IgD-negative memory B cell (primary cell): ENCODE measurements at regions not wholly inside any gene's neighbourhood (a gene's known extent, or its start where the extent isn't known, plus 50 kb on each side); places are given as distances from the start of the nearest gene placed in this dataset.

ENCODE experiments used
- H3K27ac Mint-ChIP-seq, 3 donors: one replicate each; pipeline ENCODE4 v1.8.0; 2020 to 2022; ENCODE audit warnings: mild to moderate bottlenecking in 3 of 3, mixed read lengths in 3 of 3, moderate library complexity in 1 of 3
- H3K27me3 Mint-ChIP-seq: one replicate; pipeline ENCODE4 v1.8.0; 2021; ENCODE audit warnings: mixed read lengths
- H3K36me3 Mint-ChIP-seq: one replicate; pipeline ENCODE4 v1.8.0; 2020; ENCODE audit warnings: mild to moderate bottlenecking, mixed read lengths
- H3K4me1 Mint-ChIP-seq, 3 donors: one replicate each; pipeline ENCODE4 v1.8.0; 2020 to 2022; ENCODE audit warnings: mixed read lengths in 3 of 3, mild to moderate bottlenecking in 1 of 3
- H3K4me3 Mint-ChIP-seq, 4 donors: one replicate each; pipeline ENCODE4 v1.8.0; 2020 to 2022; ENCODE audit warnings: mild to moderate bottlenecking in 4 of 4, mixed read lengths in 4 of 4, moderate library complexity in 3 of 4
- H3K9me3 Mint-ChIP-seq, 3 donors: one replicate each; pipeline ENCODE4 v1.8.0; 2020 to 2021; ENCODE audit warnings: mixed read lengths in 3 of 3, mild to moderate bottlenecking in 1 of 3

DNA sequence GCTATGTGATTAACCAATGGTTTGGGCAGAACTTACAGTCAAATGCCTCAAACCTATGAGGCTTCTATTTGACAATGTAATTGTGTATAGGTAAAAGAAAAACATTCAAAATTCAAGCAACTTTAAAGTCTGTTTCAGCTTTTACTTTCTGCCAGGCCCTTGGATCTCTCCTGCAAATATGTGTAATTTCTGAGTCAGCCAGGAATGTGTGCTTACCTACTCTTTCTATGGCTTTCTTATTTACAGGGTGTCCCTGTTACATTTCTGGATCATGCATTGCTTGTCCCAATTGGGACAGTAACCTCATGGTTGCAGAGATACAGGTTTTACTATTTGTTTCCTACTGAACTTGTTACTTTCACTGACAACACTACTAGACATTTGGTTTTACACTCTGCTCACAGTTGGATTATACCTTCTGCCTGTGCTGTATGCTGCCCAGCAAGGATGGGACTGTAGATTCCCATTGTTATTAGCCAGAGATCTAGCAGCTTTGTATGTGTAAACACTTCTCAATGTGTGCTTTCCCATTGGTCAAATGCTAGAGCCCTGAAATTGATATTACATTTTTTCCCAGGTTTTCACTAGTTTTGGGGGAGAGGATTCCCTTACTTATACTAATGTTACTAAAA, 355.3 kb downstream of the ARL4A start:
- H3K27me3 Mint-ChIP-seq = peaks cover 8% of the 10 kb centered on the region
- H3K4me1 Mint-ChIP-seq = peaks cover 0 to 3% (median 3%) of the 10 kb centered on the region in 3 donors
- H3K4me3 Mint-ChIP-seq = no peak overlapping the region
- no peaks in the 10 kb centered on the region for H3K9me3 Mint-ChIP-seq
- H3K36me3 Mint-ChIP-seq = peaks cover 2% of the 10 kb centered on the region
- H3K27ac Mint-ChIP-seq = no peak overlapping the region

DNA sequence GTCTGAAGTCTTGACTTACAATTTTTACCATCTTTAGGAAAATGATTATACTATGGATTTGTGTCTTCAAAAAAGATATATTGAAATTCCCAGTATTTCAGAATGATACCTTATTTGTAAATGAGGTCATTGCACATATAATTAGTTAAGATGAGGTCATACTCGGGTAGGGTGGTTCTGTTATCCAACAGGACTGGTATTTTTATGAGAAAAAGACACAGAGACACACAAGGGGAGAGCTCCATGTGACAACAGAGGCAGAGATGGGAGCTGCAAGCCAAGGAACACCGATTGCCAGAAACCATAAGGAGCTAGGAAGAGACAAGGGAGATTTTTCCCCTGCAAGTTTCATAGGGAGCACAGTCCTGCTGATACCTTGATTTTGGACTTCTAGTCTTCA, 356.9 kb downstream of the ARL4A start:
- no peaks in the 10 kb centered on the region for H3K9me3 Mint-ChIP-seq
- peaks cover 2% of the 10 kb centered on the region for H3K36me3 Mint-ChIP-seq
- no peak overlapping the region for H3K4me3 Mint-ChIP-seq
- peaks cover 6% of the 10 kb centered on the region for H3K27me3 Mint-ChIP-seq
- H3K4me1 Mint-ChIP-seq = peaks cover 0 to 3% (median 3%) of the 10 kb centered on the region in 3 donors
- no peak overlapping the region for H3K27ac Mint-ChIP-seq

DNA sequence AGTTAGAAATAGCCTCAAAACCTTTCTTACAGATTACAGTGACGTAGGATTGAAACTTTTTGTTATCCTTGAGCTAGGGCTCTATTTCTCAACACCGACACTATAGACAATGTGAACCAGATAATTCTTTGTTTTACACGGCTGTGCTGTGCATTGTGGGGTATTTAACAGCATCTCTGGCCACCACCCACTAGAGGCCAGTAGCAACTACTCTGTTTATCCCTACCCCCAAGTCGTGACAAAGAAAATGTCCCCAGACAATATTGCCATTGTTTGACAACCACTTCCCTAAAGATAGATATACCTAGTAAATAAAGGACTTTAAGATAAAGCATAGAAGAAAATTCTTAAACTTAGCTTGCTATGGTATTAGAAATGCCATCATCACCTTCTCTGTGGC, 359.6 kb downstream of the ARL4A start:
- H3K27ac Mint-ChIP-seq = no peak overlapping the region
- H3K9me3 Mint-ChIP-seq = no peaks in the 10 kb centered on the region
- peaks cover 2% of the 10 kb centered on the region for H3K36me3 Mint-ChIP-seq
- H3K27me3 Mint-ChIP-seq = peaks cover 6% of the 10 kb centered on the region
- no peak overlapping the region for H3K4me3 Mint-ChIP-seq
- peaks cover 0 to 5% (median 3%) of the 10 kb centered on the region in 3 donors for H3K4me1 Mint-ChIP-seq

DNA sequence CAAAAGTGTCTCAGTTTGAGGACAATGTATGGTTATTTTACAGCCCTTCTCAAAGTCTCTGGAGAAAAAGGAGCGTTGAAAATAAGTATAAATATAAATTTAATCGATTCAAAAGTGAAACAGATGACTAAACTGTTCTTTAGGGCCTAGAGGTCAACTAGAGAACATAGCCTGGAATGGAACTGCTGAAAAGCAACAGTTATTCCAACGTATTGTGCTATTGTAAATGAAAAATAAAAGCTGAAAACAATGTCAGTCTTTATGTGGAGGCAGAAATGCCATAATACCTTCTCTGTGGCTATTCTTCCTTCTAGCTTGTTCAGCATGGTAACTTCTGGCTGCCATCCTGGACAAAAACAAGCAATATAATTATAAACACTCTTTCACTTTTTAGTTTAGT, 362.5 kb downstream of the ARL4A start:
- H3K4me1 Mint-ChIP-seq = peaks cover 0 to 5% (median 3%) of the 10 kb centered on the region in 3 donors
- H3K27ac Mint-ChIP-seq = no peak overlapping the region
- H3K36me3 Mint-ChIP-seq = peaks cover 4% of the 10 kb centered on the region
- H3K9me3 Mint-ChIP-seq = no peaks in the 10 kb centered on the region
- H3K4me3 Mint-ChIP-seq = no peak overlapping the region
- no peaks in the 10 kb centered on the region for H3K27me3 Mint-ChIP-seq

DNA sequence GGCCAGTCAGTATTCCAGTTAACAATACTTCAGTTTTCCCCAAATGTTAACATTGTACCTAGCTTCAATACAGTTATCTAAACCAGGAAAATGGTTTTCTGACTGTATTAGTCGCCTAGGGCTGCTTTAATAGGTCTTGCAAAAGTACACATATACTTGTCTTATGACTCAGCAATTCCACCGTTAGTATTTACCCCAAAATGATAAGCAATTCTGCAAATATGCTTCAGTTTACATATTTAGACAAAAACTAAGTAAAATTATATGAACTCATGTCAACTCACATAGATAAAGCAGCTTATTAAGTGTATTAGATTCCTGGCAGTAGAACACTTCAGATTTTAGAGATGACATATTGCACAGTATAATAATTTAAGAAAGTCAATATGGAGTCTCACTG, 363.3 kb downstream of the ARL4A start:
- H3K27ac Mint-ChIP-seq = no peak overlapping the region
- no peaks in the 10 kb centered on the region for H3K27me3 Mint-ChIP-seq
- no peak overlapping the region for H3K4me3 Mint-ChIP-seq
- H3K4me1 Mint-ChIP-seq = peaks cover 3 to 11% (median 7%) of the 10 kb centered on the region in 3 donors
- H3K36me3 Mint-ChIP-seq = peaks cover 4% of the 10 kb centered on the region
- H3K9me3 Mint-ChIP-seq = no peaks in the 10 kb centered on the region

DNA sequence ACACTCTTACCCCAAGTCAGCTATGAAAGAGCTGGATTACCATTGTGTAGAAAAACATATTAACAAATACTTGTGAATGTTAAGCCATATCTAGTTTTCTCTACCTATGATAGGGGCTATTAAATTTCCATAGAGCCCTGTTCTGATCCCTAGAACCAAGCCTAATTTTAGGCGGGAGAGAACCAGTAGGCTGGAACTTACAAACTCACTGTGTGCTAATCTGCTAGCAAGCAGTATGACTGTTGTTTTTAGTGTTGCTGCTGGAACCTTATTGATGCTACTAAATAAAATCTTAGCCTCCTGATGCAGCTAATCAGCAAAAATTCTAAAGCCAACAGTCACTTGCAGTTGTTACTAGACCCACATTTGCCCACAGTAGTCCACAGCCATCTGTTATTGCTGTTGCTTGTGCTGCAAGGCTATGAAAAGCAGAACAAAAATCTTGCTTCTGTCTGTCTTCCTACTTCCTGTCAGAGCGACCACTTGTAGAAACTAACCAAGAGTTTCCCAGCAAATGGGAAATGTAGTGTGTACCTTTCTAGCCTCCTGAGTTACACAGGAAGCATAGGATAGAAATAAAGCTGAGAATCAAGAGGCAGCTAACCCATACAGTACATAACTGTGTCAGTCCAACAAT, 368.4 kb downstream of the ARL4A start:
- Mint-ChIP-seq H3K4me1 (peaks cover 26 to 36% (median 31%) of the 10 kb centered on the region in 3 donors), H3K9me3 (peaks cover 2 to 5% (median 2%) of the 10 kb centered on the region in 3 donors), H3K36me3 (peaks cover 2% of the 10 kb centered on the region), H3K4me3 (peak overlapping the region in 3 of 4 donors; percentile 32 to 84 (median 33)), H3K27ac (peak overlapping the region; percentile 5 to 84 (median 69)), H3K27me3 (no peaks in the 10 kb centered on the region)

DNA sequence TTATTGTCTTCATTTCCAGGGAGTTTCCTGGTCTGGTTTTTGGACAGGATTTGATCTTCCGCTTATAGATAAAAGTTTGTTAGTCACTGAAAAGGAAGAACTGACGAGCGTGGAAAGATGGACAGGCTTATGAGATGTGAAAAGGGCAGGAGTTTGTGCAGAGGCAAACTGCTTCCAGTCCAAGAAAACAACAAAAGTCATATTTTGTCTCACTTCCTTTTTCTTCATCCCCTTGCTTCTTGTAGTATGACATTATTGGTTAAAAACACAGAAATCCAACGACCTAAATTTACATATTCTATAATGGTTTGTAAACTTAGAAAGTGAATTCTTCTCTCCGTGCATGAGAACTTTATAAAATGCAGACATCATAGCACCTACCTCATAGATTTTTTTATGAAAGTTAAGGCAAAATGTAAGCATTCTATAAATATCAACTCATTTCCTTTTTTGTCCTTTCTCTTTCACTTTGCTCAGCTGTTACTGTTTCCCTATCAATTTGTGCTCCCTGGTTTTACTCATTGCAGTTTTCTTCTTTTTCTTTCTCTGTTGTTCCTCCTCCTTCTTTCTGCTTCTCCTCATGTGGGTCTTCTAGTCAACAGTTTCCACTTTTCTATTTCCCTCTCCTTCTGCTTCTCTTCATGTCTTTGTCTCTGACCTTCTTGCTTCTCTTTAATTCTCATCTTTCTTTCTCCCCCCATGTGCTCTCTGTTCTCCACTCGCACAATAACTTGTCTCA, 370.2 kb downstream of the ARL4A start:
- peaks cover 26 to 36% (median 31%) of the 10 kb centered on the region in 3 donors for H3K4me1 Mint-ChIP-seq
- peaks cover 2 to 5% (median 2%) of the 10 kb centered on the region in 3 donors for H3K9me3 Mint-ChIP-seq
- peak overlapping the region; percentile 74 to 98 (median 88) for H3K4me3 Mint-ChIP-seq
- peaks cover 2% of the 10 kb centered on the region for H3K36me3 Mint-ChIP-seq
- H3K27ac Mint-ChIP-seq = peak overlapping the region; percentile 37 to 97 (median 84)
- H3K27me3 Mint-ChIP-seq = no peaks in the 10 kb centered on the region

DNA sequence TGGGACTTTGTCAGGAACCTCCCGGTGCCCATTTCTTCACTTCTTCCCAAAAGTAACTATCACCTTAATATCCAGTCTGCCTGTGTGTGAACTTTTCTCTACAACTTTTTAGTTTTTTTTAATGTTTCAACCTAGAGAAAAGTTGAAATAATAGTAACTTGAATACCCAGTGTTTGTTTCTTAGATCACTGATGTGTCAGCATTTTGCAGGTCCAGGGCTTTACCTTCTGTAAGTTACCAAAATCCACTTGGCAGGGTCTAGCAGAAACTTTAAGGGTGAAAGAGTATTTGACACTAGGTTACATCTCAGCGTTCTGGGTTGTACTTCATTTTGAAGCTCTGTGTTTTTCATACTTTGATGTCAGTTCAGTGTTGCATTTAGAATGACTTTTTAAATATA, 372.7 kb downstream of the ARL4A start:
- Mint-ChIP-seq H3K36me3 (no peaks in the 10 kb centered on the region), H3K27ac (no peak overlapping the region), H3K4me1 (peaks cover 26 to 35% (median 31%) of the 10 kb centered on the region in 3 donors), H3K4me3 (no peak overlapping the region), H3K9me3 (peaks cover 2 to 5% (median 2%) of the 10 kb centered on the region in 3 donors), H3K27me3 (no peaks in the 10 kb centered on the region)

DNA sequence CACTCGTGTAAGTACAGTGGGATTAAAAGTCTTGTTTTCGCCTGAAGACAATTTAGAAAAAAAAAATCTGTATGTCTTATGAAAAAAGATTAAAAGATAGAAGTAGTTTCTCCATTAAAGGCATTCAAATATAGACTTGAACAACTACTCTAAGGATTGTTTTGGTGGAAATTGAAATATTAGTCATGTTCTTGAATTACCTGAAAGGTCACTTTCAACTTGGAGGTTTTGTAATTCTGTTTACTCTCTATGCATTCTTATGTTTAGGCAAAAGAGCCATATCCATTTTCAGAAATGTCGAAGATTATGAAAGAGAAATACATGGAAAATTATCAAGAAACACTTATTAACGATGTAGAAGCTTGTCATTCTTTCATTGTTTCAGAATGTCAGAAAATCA, 373.7 kb downstream of the ARL4A start:
- Mint-ChIP-seq H3K27ac (no peak overlapping the region), H3K9me3 (peaks cover 2 to 5% (median 2%) of the 10 kb centered on the region in 3 donors), H3K27me3 (peaks cover 1% of the 10 kb centered on the region), H3K4me1 (peaks cover 20 to 25% (median 24%) of the 10 kb centered on the region in 3 donors), H3K36me3 (no peaks in the 10 kb centered on the region), H3K4me3 (no peak overlapping the region)

DNA sequence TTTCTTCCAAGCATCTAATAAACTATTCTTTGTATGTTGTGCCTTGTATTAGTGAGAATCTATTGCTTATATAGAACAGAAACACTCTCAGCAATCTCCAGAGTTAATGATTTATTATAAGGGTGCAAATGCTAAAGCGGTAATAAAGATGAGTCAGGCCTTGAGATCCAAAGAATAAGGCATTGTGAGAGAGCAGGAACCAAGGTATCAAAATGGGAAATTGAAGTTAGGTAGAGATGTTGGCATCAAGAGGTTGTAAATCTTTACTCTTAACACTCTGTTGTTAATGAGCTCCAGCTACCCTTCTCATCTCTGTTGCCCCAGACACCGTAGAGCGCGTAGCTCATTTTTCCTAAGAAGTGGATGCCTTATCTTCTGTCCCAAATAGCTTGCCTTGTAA, 375.2 kb downstream of the ARL4A start:
- Mint-ChIP-seq H3K36me3 (no peaks in the 10 kb centered on the region), H3K27ac (no peak overlapping the region), H3K9me3 (peaks cover 2 to 5% (median 2%) of the 10 kb centered on the region in 3 donors), H3K4me3 (no peak overlapping the region), H3K4me1 (peaks cover 8 to 13% (median 11%) of the 10 kb centered on the region in 3 donors), H3K27me3 (peaks cover 1% of the 10 kb centered on the region)

DNA sequence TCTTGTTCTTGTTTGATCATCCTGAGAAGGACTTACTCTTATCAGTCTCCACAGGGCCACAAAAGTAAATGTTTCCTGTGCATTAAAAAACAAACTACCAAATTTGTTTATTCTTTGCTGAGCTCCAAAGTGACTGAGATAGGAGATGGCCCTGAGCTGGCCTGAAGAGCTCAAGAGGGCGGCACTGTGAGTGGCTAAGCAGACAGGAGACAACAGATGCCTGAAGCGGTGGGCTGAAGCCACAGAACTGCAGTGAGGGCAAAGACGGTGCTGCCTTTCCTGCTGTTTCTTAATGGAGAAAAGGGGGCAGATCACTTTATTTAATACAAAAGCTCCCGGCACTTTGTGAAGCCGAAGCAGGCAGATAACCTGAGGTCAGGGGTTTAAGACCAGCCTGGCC, 379.6 kb downstream of the ARL4A start:
- Mint-ChIP-seq H3K9me3 (no peaks in the 10 kb centered on the region), H3K27ac (no peak overlapping the region), H3K4me1 (no peaks in the 10 kb centered on the region), H3K4me3 (no peak overlapping the region), H3K27me3 (peaks cover 1% of the 10 kb centered on the region), H3K36me3 (no peaks in the 10 kb centered on the region)

DNA sequence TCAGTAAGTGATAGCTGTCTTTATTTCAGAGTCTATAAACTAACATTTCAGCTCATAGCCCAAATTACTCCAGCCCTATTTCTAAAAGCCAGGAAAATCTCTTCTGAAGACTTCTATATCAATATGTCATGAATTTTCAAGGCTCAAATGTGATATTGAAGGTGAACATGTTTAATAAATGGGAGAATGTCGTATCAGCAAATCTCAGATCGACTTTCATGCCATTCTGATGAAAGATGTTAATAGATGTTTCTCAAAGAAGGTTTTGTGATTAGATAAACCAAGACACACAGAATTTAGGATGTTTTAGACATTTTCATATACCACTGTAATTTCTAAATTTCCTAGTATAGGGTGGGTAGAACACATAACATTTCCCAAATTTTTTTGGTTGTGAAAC, 380.6 kb downstream of the ARL4A start:
- H3K27me3 Mint-ChIP-seq = peaks cover 1% of the 10 kb centered on the region
- H3K36me3 Mint-ChIP-seq = no peaks in the 10 kb centered on the region
- H3K9me3 Mint-ChIP-seq = no peaks in the 10 kb centered on the region
- no peak overlapping the region for H3K27ac Mint-ChIP-seq
- H3K4me3 Mint-ChIP-seq = no peak overlapping the region
- H3K4me1 Mint-ChIP-seq = no peaks in the 10 kb centered on the region

DNA sequence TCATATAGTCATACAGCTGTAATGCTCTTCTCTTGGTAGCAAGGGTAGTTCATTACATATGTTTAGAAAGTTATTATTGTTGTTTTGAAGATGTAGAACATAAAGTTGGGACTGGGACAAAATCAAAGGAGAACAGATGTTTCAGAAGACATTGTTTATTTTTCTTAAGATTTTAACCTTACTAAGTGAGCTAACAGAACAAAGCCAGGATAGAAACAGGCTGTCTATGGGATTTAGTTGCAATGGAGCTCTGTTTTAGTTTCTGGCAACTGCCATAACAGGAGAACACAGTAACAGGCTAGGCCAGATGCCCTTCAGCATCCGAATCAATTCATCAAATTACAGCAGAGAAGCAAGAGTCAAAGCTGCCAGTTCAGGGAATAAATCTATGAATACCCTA, 382.4 kb downstream of the ARL4A start:
- Mint-ChIP-seq H3K4me1 (no peaks in the 10 kb centered on the region), H3K27me3 (peaks cover 1% of the 10 kb centered on the region), H3K9me3 (no peaks in the 10 kb centered on the region), H3K27ac (no peak overlapping the region), H3K4me3 (no peak overlapping the region), H3K36me3 (no peaks in the 10 kb centered on the region)

DNA sequence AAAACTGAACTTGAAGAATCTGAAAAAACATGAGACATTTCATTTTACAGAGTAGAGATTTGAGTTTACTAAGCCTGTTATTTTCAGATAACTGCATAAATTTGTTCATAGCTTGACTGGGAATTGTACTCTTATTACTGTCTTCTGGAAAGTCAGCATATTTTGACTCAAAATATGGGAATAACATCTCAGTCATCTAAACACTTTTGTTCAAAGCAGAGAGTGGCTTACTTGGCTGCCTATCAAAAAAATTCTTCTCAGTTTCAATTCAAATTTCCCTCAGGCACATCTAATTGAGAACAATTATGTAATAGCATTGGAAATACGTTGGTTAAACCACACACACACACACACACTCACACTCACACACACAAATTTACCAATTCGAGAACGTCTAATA, 384.6 kb downstream of the ARL4A start:
- H3K9me3 Mint-ChIP-seq = no peaks in the 10 kb centered on the region
- H3K4me3 Mint-ChIP-seq = no peak overlapping the region
- no peaks in the 10 kb centered on the region for H3K4me1 Mint-ChIP-seq
- no peak overlapping the region for H3K27ac Mint-ChIP-seq
- no peaks in the 10 kb centered on the region for H3K27me3 Mint-ChIP-seq
- H3K36me3 Mint-ChIP-seq = no peaks in the 10 kb centered on the region

DNA sequence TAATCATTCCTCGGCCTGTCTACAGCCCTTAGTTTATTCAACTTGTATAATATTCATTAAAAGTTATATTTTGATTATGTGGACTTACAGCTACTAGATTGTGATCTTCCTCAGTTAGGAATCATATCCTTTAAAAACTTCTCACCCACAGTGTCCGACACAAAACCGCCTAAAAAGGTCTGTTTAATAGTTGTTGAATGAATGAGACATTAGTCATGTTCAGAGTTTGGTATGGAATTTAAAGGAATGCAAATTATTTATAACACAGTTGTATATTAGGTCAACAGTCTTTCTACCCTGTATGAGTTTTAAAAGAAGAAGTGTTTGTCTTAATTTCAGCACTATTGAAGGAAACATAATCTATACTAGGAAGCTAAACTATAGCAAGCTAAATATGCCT, 390.0 kb downstream of the ARL4A start:
- Mint-ChIP-seq H3K4me1 (peaks cover 0 to 3% (median 0%) of the 10 kb centered on the region in 3 donors), H3K4me3 (no peak overlapping the region), H3K9me3 (no peaks in the 10 kb centered on the region), H3K27ac (no peak overlapping the region), H3K27me3 (no peaks in the 10 kb centered on the region), H3K36me3 (peaks cover 2% of the 10 kb centered on the region)
